ENCODE measurements at regions not wholly inside any gene's neighbourhood (a gene's known extent, or its start where the extent isn't known, plus 50 kb on each side); places are given as distances from the start of the nearest gene placed in this dataset.

DNA sequence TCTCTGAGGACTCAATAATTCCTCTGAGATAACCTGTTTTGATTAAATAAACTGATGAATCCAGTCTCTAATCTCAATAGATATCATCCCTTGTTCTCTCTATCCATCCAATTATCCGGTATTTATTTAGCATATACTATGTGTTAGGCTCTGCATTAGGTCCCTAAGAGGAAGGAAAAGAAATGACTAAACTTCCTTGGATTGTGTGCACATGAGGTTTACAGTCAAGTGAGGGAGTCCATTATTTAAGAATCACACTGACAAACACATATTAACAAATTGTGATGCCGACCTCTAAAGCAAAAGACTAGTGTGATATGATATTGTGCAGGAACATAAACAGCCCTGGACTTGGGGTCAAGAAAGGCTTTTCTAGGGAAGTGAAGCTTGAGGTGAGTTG is 140.8 kb downstream of the HMHB1 start:
- no peaks in the 10 kb centered on the region for H3K9me3 ChIP-seq (ENCODE audit: low read depth, low read length, poor library complexity, severe bottlenecking)
- no peaks in the 10 kb centered on the region for H3K4me1 ChIP-seq (ENCODE audit: insufficient read depth, low read length, poor library complexity, severe bottlenecking)
- ChIA-PET CTCF (no interaction called here), POLR2A (ENCODE audit: low non-redundant PET) (no interaction called here)
- BruUV-seq (replicated peaks), result no TSS peak
- H3K4me3 ChIP-seq (ENCODE audit: low read depth, low read length, poor library complexity, severe bottlenecking), result no peak overlapping the region
- H3K27me3 ChIP-seq (replicated peaks; ENCODE audit: insufficient read depth, low read depth, low read length, poor library complexity), result no peaks in the 10 kb centered on the region
- no peak overlapping the region for H3K27ac ChIP-seq (ENCODE audit: low read depth, low read length, poor library complexity, severe bottlenecking)
- intact Hi-C loops (cut with micrococcal nuclease; ENCODE audit: unreplicated experiment), result no loop called here
- DNase-seq (ENCODE audit: low spot score), result no peak
- no peaks in the 10 kb centered on the region for H3K36me3 ChIP-seq (ENCODE audit: insufficient read depth, low read length, poor library complexity, severe bottlenecking)
- no peak for TF ChIP-seq EZH2 (IDR thresholded peaks at IDR 0.05; ENCODE audit: borderline replicate concordance, low read depth, low read length, poor library complexity, severe bottlenecking)

DNA sequence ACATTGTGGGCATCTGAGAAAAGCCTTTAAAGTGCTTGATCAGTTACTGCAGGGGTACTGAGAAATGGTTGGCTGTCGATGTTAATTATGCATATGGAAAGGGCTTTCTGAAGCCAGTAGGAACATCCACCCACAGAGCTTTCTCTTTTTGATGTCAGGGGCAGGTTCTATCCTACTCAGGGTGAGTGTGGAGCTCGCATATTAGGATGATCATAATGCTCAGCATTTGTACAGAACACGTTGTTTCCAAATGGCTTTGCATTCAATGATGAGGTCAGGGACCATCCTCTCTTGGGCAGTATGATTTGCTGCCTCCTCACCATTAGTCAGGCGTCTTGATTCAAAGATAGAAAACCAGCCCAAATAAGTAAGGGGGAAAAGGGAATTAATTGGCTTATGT is 141.9 kb downstream of the HMHB1 start:
- no peak for TF ChIP-seq EZH2 (IDR thresholded peaks at IDR 0.05; ENCODE audit: borderline replicate concordance, low read depth, low read length, poor library complexity, severe bottlenecking)
- no peak for TF ChIP-seq CTCF (conservative IDR thresholded peaks at IDR 0.05; ENCODE audit: low read depth, low read length)
- Histone ChIP-seq H3K27me3 (replicated peaks; ENCODE audit: insufficient read depth, low read depth, low read length, poor library complexity) (no peaks in the 10 kb centered on the region), H3K4me1 (ENCODE audit: insufficient read depth, low read length, poor library complexity, severe bottlenecking) (no peaks in the 10 kb centered on the region), H3K27ac (ENCODE audit: low read depth, low read length, poor library complexity, severe bottlenecking) (no peak overlapping the region), H3K9me3 (ENCODE audit: low read depth, low read length, poor library complexity, severe bottlenecking) (no peaks in the 10 kb centered on the region), H3K4me3 (ENCODE audit: low read depth, low read length, poor library complexity, severe bottlenecking) (no peak overlapping the region), H3K36me3 (ENCODE audit: insufficient read depth, low read length, poor library complexity, severe bottlenecking) (no peaks in the 10 kb centered on the region)
- BruUV-seq (replicated peaks), result no TSS peak
- intact Hi-C loops (cut with micrococcal nuclease; ENCODE audit: unreplicated experiment), result no loop called here
- POLR2A ChIA-PET (ENCODE audit: low non-redundant PET), result no interaction called here
- no peak for DNase-seq (ENCODE audit: low spot score)
- CTCF ChIA-PET, result no interaction called here

DNA sequence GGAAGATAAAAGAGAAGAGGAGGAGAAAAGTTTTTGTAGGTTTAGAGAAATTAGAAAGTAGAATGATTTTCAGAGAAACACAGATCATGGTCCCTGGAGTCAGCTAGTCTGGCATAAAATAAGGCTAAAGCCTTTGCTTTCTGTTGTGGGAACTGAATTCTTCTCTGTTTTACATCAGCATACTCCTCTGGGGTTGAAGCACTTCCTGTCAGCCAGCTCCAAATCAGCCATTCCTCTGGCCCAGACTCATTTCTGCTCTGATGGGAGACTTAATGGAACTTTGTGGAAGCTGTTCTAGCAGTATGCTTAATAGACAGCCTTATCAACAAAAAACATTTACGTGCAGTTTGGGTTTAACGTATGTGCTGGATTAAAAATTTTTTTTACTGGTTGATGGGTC is 143.2 kb downstream of the HMHB1 start:
- H3K27ac ChIP-seq (ENCODE audit: low read depth, low read length, poor library complexity, severe bottlenecking), result no peak overlapping the region
- POLR2A ChIA-PET (ENCODE audit: low non-redundant PET), result no interaction called here

More for the DNA sequence above, 143.2 kb downstream of the HMHB1 start:
- no peak for TF ChIP-seq EZH2 (IDR thresholded peaks at IDR 0.05; ENCODE audit: borderline replicate concordance, low read depth, low read length, poor library complexity, severe bottlenecking)
- TF ChIP-seq CTCF (conservative IDR thresholded peaks at IDR 0.05; ENCODE audit: low read depth, low read length), result no peak
- intact Hi-C loops (cut with micrococcal nuclease; ENCODE audit: unreplicated experiment), result no loop called here
- H3K36me3 ChIP-seq (ENCODE audit: insufficient read depth, low read length, poor library complexity, severe bottlenecking), result no peaks in the 10 kb centered on the region
- no peak overlapping the region for H3K4me3 ChIP-seq (ENCODE audit: low read depth, low read length, poor library complexity, severe bottlenecking)
- H3K4me1 ChIP-seq (ENCODE audit: insufficient read depth, low read length, poor library complexity, severe bottlenecking), result no peaks in the 10 kb centered on the region
- DNase-seq (ENCODE audit: low spot score), result no peak
- BruUV-seq (replicated peaks), result no TSS peak
- no peaks in the 10 kb centered on the region for H3K27me3 ChIP-seq (replicated peaks; ENCODE audit: insufficient read depth, low read depth, low read length, poor library complexity)
- H3K9me3 ChIP-seq (ENCODE audit: low read depth, low read length, poor library complexity, severe bottlenecking), result no peaks in the 10 kb centered on the region
- CTCF ChIA-PET, result no interaction called here
